Uterus (tissue), 2 donors: ENCODE measurements at regions not wholly inside any gene's neighbourhood (a gene's known extent, or its start where the extent isn't known, plus 50 kb on each side); places are given as distances from the start of the nearest gene placed in this dataset.

Source experiments
- CTCF ChIP-seq, 4 experiments: fragments of 200-600 bp in 2 of 4; fragments of 450-650 bp in 2 of 4; sonication (generic) in 2 of 4; IDR thresholded peaks; one replicate each; pipeline ENCODE4 v1.5.1; 2016 to 2019; ENCODE audit warnings: antibody characterized with exemption in 4 of 4, mild to moderate bottlenecking in 2 of 4, moderate library complexity in 1 of 4
- POLR2A ChIP-seq, 2 donors: fragments of 450-650 bp; IDR thresholded peaks; one replicate each; pipeline ENCODE4 v1.6.1; 2016; ENCODE audit warnings: antibody characterized with exemption in 2 of 2, mild to moderate bottlenecking in 1 of 2, moderate library complexity in 1 of 2

DNA sequence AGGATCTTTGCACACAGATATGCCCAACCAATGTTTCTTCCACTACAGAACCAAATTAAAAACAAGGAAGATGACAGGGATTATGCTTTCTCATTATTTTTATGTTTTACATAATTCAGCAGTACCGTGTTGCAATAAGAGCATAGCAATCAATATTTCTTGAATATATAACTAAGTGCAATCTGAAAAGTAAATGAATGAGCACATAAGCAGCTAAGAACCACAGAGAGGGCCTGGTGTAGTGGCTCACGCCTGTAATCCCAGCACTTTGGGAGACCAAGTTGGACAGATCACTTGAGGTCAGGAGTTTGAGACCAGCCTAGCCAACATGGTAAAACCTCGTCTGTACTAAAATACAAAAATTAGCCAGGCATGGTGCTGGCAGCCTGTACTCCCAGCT lies 423.7 kb downstream of the MRPL39 start:
- TF ChIP-seq CTCF (IDR thresholded peaks at IDR 0.05): no peak
- no peak for TF ChIP-seq POLR2A (IDR thresholded peaks at IDR 0.05)
